ENCODE measurements at regions not wholly inside any gene's neighbourhood (a gene's known extent, or its start where the extent isn't known, plus 50 kb on each side); places are given as distances from the start of the nearest gene placed in this dataset.

DNA sequence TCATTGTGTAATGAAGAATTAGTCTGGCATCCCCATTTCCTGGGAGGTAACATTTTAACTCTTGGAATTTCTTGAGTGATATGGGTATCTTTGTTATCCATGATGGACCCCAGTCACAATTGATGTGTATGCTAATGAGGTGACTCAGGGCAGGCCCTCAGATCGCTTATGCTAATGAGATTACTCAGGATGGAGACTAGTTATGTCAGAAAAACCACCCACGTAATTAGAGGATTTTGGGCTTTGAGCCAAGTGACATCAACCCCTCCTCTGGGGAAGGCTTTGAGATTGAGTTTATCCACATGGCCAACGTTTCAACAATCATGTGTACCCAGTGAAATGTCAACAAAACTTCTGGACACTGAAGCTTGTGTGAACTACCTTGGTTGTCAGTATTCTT is 772.7 kb downstream of the STPG2 start:
- ATAC-seq = no peak
- TF ChIP-seq, protein P1, sequence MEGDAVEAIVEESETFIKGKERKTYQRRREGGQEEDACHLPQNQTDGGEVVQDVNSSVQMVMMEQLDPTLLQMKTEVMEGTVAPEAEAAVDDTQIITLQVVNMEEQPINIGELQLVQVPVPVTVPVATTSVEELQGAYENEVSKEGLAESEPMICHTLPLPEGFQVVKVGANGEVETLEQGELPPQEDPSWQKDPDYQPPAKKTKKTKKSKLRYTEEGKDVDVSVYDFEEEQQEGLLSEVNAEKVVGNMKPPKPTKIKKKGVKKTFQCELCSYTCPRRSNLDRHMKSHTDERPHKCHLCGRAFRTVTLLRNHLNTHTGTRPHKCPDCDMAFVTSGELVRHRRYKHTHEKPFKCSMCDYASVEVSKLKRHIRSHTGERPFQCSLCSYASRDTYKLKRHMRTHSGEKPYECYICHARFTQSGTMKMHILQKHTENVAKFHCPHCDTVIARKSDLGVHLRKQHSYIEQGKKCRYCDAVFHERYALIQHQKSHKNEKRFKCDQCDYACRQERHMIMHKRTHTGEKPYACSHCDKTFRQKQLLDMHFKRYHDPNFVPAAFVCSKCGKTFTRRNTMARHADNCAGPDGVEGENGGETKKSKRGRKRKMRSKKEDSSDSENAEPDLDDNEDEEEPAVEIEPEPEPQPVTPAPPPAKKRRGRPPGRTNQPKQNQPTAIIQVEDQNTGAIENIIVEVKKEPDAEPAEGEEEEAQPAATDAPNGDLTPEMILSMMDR (IDR thresholded peaks at IDR 0.05) = no peak
- POLR2A ChIA-PET = interaction anchor here (0.6 kb wide), 1 partner anchor 336 kb away, joined by 3 read pairs; no protein-coding TSS in a partner anchor
- no peak overlapping the region for H3K4me3 Mint-ChIP-seq
- H3K27ac Mint-ChIP-seq = no peak overlapping the region
- no peaks in the 10 kb centered on the region for H3K36me3 Mint-ChIP-seq (ENCODE audit: low read depth)
- DNase-seq = no peak
- peaks cover 1% of the 10 kb centered on the region for H3K9me3 Mint-ChIP-seq
- no peaks in the 10 kb centered on the region for H3K27me3 Mint-ChIP-seq
- CTCF ChIA-PET = no interaction called here
- intact Hi-C loops (cut with micrococcal nuclease) = no loop called here
- H3K4me1 Mint-ChIP-seq (ENCODE audit: low read depth) = no peaks in the 10 kb centered on the region

DNA sequence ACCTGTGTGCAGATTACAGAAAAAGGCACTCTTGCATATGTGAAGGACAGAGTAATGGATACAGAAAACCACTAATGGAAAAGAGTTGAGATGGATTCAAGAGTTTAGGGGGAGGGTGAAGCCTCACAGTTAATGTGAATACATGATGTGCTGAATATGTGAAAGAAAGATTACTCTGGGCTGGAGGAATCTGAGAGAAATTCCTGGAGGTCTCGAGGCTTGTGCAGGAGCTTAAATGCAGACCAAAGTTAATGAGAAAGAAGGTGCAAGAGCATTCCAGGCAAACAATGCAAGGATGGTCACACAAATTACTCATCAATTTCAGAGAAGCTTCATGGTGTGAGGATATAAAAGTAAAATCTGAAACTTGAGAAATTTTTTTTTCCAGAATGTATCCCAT is 768.8 kb downstream of the STPG2 start:
- Mint-ChIP-seq H3K4me1 (ENCODE audit: low read depth) (no peaks in the 10 kb centered on the region), H3K27me3 (no peaks in the 10 kb centered on the region), H3K36me3 (ENCODE audit: low read depth) (no peaks in the 10 kb centered on the region), H3K9me3 (no peaks in the 10 kb centered on the region), H3K4me3 (no peak overlapping the region), H3K27ac (no peak overlapping the region)
- POLR2A ChIA-PET = no interaction called here
- CTCF ChIA-PET = no interaction called here
- TF ChIP-seq, protein P1 (IDR thresholded peaks at IDR 0.05) = no peak
- no peak for ATAC-seq
- no peak for DNase-seq
- intact Hi-C loops (cut with micrococcal nuclease) = no loop called here

DNA sequence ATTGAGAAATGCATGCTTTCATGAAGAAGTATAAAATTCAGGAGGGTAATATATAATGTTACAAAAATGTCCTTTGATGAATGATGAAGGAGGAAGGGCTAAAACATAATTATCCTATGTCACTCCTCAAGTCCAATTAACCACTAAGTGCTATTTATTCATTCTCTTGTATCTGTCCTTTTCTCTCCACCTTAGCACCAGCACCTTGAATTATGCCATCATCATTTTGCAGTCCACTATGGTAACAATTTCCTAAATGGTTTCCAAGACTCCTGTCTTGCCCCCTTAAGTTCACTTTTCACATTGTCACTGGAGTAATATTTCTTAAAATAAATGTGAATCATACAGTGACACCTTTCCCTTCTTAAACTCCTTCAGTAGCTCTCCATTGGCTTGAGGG is 756.3 kb downstream of the STPG2 start:
- no peaks in the 10 kb centered on the region for H3K36me3 Mint-ChIP-seq (ENCODE audit: low read depth)
- peaks cover 10% of the 10 kb centered on the region for H3K9me3 Mint-ChIP-seq
- CTCF ChIA-PET = no interaction called here

DNA sequence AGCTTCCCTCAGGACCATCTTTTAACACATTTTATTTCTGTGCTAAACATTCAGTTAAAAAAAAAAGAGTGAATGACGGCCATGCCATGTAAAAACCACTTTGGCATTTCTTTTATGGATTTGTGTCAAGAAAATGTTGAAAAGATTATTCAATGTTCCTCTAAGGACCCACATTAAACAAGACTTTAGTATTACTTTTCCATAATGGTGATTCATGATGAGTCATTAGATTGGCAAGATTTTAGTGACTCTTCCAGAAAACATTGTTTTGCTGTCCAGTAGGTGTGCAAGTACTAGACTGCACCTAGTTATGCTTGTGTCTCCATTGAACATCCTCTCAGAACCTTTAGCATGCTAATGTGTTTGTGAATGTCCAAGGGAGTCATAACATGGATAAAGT is 748.6 kb downstream of the STPG2 start:
- ATAC-seq (no peak), DNase-seq (no peak)
- intact Hi-C loops (cut with micrococcal nuclease) = no loop called here
- Mint-ChIP-seq H3K4me3 (no peak overlapping the region), H3K27me3 (no peaks in the 10 kb centered on the region), H3K27ac (no peak overlapping the region), H3K4me1 (ENCODE audit: low read depth) (no peaks in the 10 kb centered on the region), H3K9me3 (peaks cover 6% of the 10 kb centered on the region), H3K36me3 (ENCODE audit: low read depth) (no peaks in the 10 kb centered on the region)
- ChIA-PET POLR2A (no interaction called here), CTCF (no interaction called here)
- TF ChIP-seq, protein P1 (IDR thresholded peaks at IDR 0.05) = no peak

More for the DNA sequence above, 756.3 kb downstream of the STPG2 start:
- H3K27ac Mint-ChIP-seq = no peak overlapping the region
- TF ChIP-seq, protein P1 (IDR thresholded peaks at IDR 0.05) = no peak
- H3K4me3 Mint-ChIP-seq = no peak overlapping the region
- no peak for DNase-seq
- H3K4me1 Mint-ChIP-seq (ENCODE audit: low read depth) = no peaks in the 10 kb centered on the region
- intact Hi-C loops (cut with micrococcal nuclease) = no loop called here
- no peaks in the 10 kb centered on the region for H3K27me3 Mint-ChIP-seq
- no peak for ATAC-seq
- POLR2A ChIA-PET = no interaction called here

DNA sequence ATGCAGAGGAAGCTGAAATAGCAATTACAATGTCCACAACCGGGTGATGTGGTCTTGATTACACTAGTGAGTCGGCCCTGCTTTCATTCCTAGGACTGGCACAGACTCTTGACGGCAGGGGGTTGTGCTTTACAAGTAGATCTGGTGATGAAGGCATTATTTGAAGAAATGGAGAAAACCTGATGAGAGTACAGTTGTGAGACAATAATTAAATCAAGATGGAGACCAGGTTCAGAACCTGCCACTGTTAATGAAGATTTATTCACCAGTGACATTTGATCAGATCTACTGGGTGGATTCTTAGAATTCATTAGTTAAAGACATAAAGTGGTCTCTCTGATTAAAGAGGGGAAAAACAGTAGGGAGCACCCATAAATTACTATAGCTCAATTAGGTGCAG is 747.2 kb downstream of the STPG2 start:
- no peaks in the 10 kb centered on the region for H3K4me1 Mint-ChIP-seq (ENCODE audit: low read depth)
- ATAC-seq (no peak), DNase-seq (no peak)
- H3K27me3 Mint-ChIP-seq = no peaks in the 10 kb centered on the region
- intact Hi-C loops (cut with micrococcal nuclease) = no loop called here
- CTCF ChIA-PET = no interaction called here
- H3K9me3 Mint-ChIP-seq = peaks cover 5% of the 10 kb centered on the region
- no peak overlapping the region for H3K27ac Mint-ChIP-seq
- no peaks in the 10 kb centered on the region for H3K36me3 Mint-ChIP-seq (ENCODE audit: low read depth)
- TF ChIP-seq, protein P1 (IDR thresholded peaks at IDR 0.05) = no peak
- H3K4me3 Mint-ChIP-seq = no peak overlapping the region
- POLR2A ChIA-PET = no interaction called here
